ENCODE measurements at regions not wholly inside any gene's neighbourhood (a gene's known extent, or its start where the extent isn't known, plus 50 kb on each side); places are given as distances from the start of the nearest gene placed in this dataset.

- TF ChIP-seq SUZ12 (IDR thresholded peaks at IDR 0.05; ENCODE audit: extremely low read depth, insufficient read depth, insufficient read length) (no peak), ZNF274 (IDR thresholded peaks at IDR 0.05; ENCODE audit: low read depth, low read length) (no peak)
These were observed 433.2 kb upstream of the SMARCA2 start for GRCh38 chr9:1581926-1582325.

Measured in NT2/D1 (cell line).